ENCODE measurements at regions not wholly inside any gene's neighbourhood (a gene's known extent, or its start where the extent isn't known, plus 50 kb on each side); places are given as distances from the start of the nearest gene placed in this dataset.
"Not testable (repeated sequence)": the region's sequence is repeated elsewhere in the genome, so short reads cannot be mapped to it uniquely, and the experiment has no call there.

DNA sequence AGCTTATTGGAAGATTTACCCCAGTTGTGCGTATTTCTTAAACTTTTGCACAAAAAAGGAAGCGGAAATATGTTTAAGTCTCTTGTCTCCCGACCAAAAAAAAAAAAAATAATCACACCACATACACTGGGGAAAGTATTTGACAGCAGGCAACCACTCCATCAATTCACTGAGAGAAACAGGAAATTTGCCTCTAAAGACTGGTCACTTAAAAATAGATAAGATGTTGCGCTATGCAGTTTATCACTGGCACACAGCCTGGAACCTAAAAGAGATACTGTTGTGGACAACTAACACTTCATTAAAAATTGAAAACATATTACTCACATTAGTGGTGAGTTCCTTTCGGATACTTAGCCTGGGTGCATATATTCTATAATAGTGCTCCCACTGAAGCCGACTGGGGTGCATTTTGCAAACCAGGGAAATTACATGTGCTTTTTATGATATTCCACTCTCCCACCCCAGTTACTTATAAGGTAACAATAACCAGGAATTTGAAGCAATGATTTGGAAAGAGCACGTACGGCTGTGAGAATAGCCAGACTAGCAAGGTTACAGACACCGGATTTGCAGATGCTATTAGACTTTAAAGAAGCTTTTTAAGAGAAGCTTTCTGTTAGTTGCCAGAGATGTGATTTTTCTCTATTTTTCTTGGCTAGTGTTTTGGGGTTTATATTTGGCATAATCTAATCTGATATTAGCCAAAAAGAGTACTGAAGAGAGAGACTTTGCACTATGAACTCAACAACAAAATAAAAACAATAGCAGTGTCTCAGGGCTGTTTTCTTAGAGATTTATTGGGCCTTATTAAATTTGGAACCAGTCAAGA lies 311.5 kb downstream of the NOVA1 start:
- Histone ChIP-seq H3K9me2 (replicated peaks; ENCODE audit: control insufficient read depth, low read length) (no peaks in the 10 kb centered on the region), H3K27me3 (ENCODE audit: control insufficient read depth, low read length) (no peaks in the 10 kb centered on the region), H3K4me1 (ENCODE audit: control insufficient read depth, low read length) (no peaks in the 10 kb centered on the region), H3F3A (ENCODE audit: control insufficient read depth, insufficient read depth) (no peaks in the 10 kb centered on the region), H3K36me3 (ENCODE audit: control insufficient read depth, low read length) (no peaks in the 10 kb centered on the region), H3K4me3 (ENCODE audit: low read length) (no peak overlapping the region), H4K20me1 (ENCODE audit: control insufficient read depth, insufficient read depth, low read depth, low read length) (no peaks in the 10 kb centered on the region), H3K4me2 (ENCODE audit: low read length) (no peak overlapping the region), H3K79me2 (ENCODE audit: control insufficient read depth, low read length) (no peaks in the 10 kb centered on the region), H3K27ac (ENCODE audit: low read depth, low read length) (no peak overlapping the region), H3K9me3 (ENCODE audit: control insufficient read depth, insufficient read depth, low read length) (no peaks in the 10 kb centered on the region)
- TF ChIP-seq, protein P1, sequence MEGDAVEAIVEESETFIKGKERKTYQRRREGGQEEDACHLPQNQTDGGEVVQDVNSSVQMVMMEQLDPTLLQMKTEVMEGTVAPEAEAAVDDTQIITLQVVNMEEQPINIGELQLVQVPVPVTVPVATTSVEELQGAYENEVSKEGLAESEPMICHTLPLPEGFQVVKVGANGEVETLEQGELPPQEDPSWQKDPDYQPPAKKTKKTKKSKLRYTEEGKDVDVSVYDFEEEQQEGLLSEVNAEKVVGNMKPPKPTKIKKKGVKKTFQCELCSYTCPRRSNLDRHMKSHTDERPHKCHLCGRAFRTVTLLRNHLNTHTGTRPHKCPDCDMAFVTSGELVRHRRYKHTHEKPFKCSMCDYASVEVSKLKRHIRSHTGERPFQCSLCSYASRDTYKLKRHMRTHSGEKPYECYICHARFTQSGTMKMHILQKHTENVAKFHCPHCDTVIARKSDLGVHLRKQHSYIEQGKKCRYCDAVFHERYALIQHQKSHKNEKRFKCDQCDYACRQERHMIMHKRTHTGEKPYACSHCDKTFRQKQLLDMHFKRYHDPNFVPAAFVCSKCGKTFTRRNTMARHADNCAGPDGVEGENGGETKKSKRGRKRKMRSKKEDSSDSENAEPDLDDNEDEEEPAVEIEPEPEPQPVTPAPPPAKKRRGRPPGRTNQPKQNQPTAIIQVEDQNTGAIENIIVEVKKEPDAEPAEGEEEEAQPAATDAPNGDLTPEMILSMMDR (IDR thresholded peaks at IDR 0.05; ENCODE audit: low read depth, low read length, poor library complexity, severe bottlenecking) = no peak
- no peak for TF ChIP-seq EZH2phosphoT487 (IDR thresholded peaks at IDR 0.05; ENCODE audit: borderline replicate concordance, low read length)

DNA sequence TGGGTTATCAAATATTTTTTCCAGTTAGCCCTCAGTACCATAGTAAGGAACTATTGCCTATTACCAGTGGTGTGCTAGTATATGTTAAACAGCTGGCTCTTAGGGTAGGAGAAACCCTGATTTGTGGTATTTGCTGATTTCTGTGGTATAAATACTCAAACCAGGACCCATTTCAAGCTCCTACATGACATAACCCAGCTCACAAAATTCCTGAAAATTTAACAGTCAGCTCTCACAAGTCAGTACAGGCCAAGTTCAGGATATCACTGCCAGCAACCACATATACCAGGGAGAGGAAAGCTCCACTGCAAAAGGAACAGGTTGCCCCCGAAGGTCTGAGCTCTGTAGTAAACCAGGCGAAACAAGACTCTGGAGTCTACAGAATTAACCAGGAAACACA lies 315.3 kb downstream of the NOVA1 start:
- H3K79me2 ChIP-seq (ENCODE audit: control insufficient read depth, low read length) = no peaks in the 10 kb centered on the region
- TF ChIP-seq EZH2phosphoT487 (IDR thresholded peaks at IDR 0.05; ENCODE audit: borderline replicate concordance, low read length) = no peak
- TF ChIP-seq, protein P1 (IDR thresholded peaks at IDR 0.05; ENCODE audit: low read depth, low read length, poor library complexity, severe bottlenecking) = no peak
- H3K27me3 ChIP-seq (ENCODE audit: control insufficient read depth, low read length) = no peaks in the 10 kb centered on the region
- H3K4me2 ChIP-seq (ENCODE audit: low read length) = no peak overlapping the region
- no peak overlapping the region for H3K4me3 ChIP-seq (ENCODE audit: low read length)
- H4K20me1 ChIP-seq (ENCODE audit: control insufficient read depth, insufficient read depth, low read depth, low read length) = no peaks in the 10 kb centered on the region
- H3K4me1 ChIP-seq (ENCODE audit: control insufficient read depth, low read length) = no peaks in the 10 kb centered on the region
- no peaks in the 10 kb centered on the region for H3F3A ChIP-seq (ENCODE audit: control insufficient read depth, insufficient read depth)
- H3K9me2 ChIP-seq (replicated peaks; ENCODE audit: control insufficient read depth, low read length) = no peaks in the 10 kb centered on the region
- no peaks in the 10 kb centered on the region for H3K36me3 ChIP-seq (ENCODE audit: control insufficient read depth, low read length)
- H3K9me3 ChIP-seq (ENCODE audit: control insufficient read depth, insufficient read depth, low read length) = no peaks in the 10 kb centered on the region
- H3K27ac ChIP-seq (ENCODE audit: low read depth, low read length) = no peak overlapping the region

DNA sequence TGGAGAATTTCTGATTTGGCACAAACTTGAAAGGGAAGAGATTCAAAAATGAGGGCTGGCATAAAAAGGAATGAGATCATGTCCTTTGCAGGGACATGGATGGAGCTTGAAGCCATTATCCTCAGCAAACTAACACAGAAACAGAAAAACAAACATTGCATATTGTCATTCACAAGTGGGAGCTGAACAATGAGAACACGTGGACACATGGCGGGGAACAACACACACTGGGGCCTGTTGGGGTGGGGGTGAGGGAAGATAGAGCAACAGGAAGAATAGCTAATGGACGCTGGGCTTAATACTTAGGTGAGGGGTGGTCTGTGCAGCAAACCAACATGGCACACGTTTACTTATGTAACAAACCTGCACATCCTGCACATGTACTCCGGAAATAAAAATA lies 315.8 kb downstream of the NOVA1 start:
- H3K9me2 ChIP-seq (replicated peaks; ENCODE audit: control insufficient read depth, low read length); H3K27me3 ChIP-seq (ENCODE audit: control insufficient read depth, low read length); H3F3A ChIP-seq (ENCODE audit: control insufficient read depth, insufficient read depth); H3K4me3 ChIP-seq (ENCODE audit: low read length); H3K36me3 ChIP-seq (ENCODE audit: control insufficient read depth, low read length); H3K79me2 ChIP-seq (ENCODE audit: control insufficient read depth, low read length); H3K4me2 ChIP-seq (ENCODE audit: low read length); H4K20me1 ChIP-seq (ENCODE audit: control insufficient read depth, insufficient read depth, low read depth, low read length); H3K4me1 ChIP-seq (ENCODE audit: control insufficient read depth, low read length); H3K9me3 ChIP-seq (ENCODE audit: control insufficient read depth, insufficient read depth, low read length); H3K27ac ChIP-seq (ENCODE audit: low read depth, low read length): not testable (repeated sequence)

DNA sequence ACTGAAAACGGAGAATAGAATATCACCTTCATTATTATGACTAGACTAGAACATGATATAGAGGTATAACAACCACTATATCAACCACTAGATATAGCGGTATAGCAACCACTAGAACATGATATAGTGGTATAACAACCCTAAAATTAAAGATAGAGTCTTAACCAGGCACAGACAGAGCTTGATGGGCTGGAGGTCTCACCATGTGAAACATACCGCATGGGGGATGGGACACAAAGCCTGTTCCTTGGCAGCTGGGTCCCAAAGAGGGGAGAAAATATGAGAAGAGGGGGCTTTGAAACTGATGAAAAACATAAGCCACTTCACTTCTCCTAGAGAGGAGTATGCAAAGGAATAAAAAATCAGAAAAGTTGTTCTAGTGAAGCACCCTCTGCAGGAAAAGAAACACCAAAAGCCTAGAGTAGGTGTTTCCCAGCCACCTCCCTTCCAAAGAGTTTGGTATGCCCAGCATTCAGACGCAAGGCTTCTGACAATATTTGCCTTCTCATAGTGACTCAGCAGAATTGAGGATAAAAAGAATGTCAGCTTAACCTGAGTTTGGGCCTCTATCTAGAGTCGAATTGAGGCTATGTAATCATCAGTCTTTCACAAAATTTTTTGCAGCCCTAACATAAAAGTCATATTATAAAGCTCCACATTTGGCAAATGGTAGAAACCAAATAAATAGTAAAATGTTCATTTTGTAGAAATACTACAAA lies 316.4 kb downstream of the NOVA1 start:
- H3K79me2 ChIP-seq (ENCODE audit: control insufficient read depth, low read length) = no peaks in the 10 kb centered on the region
- H3K27ac ChIP-seq (ENCODE audit: low read depth, low read length) = no peak overlapping the region
- H3K27me3 ChIP-seq (ENCODE audit: control insufficient read depth, low read length) = no peaks in the 10 kb centered on the region
- no peaks in the 10 kb centered on the region for H3F3A ChIP-seq (ENCODE audit: control insufficient read depth, insufficient read depth)
- no peaks in the 10 kb centered on the region for H3K36me3 ChIP-seq (ENCODE audit: control insufficient read depth, low read length)
- TF ChIP-seq, protein P1 (IDR thresholded peaks at IDR 0.05; ENCODE audit: low read depth, low read length, poor library complexity, severe bottlenecking) = no peak
- TF ChIP-seq EZH2phosphoT487 (IDR thresholded peaks at IDR 0.05; ENCODE audit: borderline replicate concordance, low read length) = no peak
- H4K20me1 ChIP-seq (ENCODE audit: control insufficient read depth, insufficient read depth, low read depth, low read length) = no peaks in the 10 kb centered on the region
- no peaks in the 10 kb centered on the region for H3K9me2 ChIP-seq (replicated peaks; ENCODE audit: control insufficient read depth, low read length)
- no peaks in the 10 kb centered on the region for H3K9me3 ChIP-seq (ENCODE audit: control insufficient read depth, insufficient read depth, low read length)
- H3K4me1 ChIP-seq (ENCODE audit: control insufficient read depth, low read length) = no peaks in the 10 kb centered on the region
- H3K4me2 ChIP-seq (ENCODE audit: low read length) = no peak overlapping the region
- no peak overlapping the region for H3K4me3 ChIP-seq (ENCODE audit: low read length)

Measured in DOHH2 (cell line).